COLO668 (cell line): ENCODE measurements at regions not wholly inside any gene's neighbourhood (a gene's known extent, or its start where the extent isn't known, plus 50 kb on each side); places are given as distances from the start of the nearest gene placed in this dataset.

ENCODE experiments used
- DNase-seq: peaks from one replicate; lab custom pipeline; 2025; ENCODE audit not compliant: unreplicated experiment; lab: John Stamatoyannopoulos, UW

- DNase-seq = no peak
These were observed 513.4 kb downstream of the TNS1 start for GRCh38 chr2:217489145-217489960.

GRCh38 chr2:217484046-217484445 lies 518.7 kb downstream of the TNS1 start:
- no peak for DNase-seq

- no peak for DNase-seq
These were observed 520.6 kb downstream of the TNS1 start for GRCh38 chr2:217482056-217482710.

- no peak for DNase-seq
These were observed 521.2 kb downstream of the TNS1 start for GRCh38 chr2:217481577-217481976.

- no peak for DNase-seq
These were observed 523.2 kb downstream of the TNS1 start for GRCh38 chr2:217479566-217479965.

- DNase-seq = no peak
These were observed 523.9 kb downstream of the TNS1 start for GRCh38 chr2:217478831-217479455.

GRCh38 chr2:217477583-217477982 lies 525.2 kb downstream of the TNS1 start:
- DNase-seq = no peak

- no peak for DNase-seq
These were observed 527.0 kb downstream of the TNS1 start for GRCh38 chr2:217475791-217476190.

GRCh38 chr2:217475101-217475500 lies 527.7 kb downstream of the TNS1 start:
- DNase-seq = no peak

- DNase-seq = no peak
These were observed 531.5 kb downstream of the TNS1 start for GRCh38 chr2:217471319-217471718.

GRCh38 chr2:217469203-217469810 lies 533.5 kb downstream of the TNS1 start:
- no peak for DNase-seq

- DNase-seq = no peak
These were observed 534.6 kb downstream of the TNS1 start for GRCh38 chr2:217468042-217468830.

GRCh38 chr2:217467331-217467730 lies 535.5 kb downstream of the TNS1 start:
- DNase-seq = no peak

GRCh38 chr2:217466805-217467204 lies 536.0 kb downstream of the TNS1 start:
- DNase-seq = no peak

GRCh38 chr2:217466104-217466503 lies 536.7 kb downstream of the TNS1 start:
- no peak for DNase-seq

GRCh38 chr2:217465100-217465499 lies 537.7 kb downstream of the TNS1 start:
- DNase-seq = no peak

GRCh38 chr2:217463402-217464075 lies 539.3 kb downstream of the TNS1 start:
- DNase-seq = no peak

- DNase-seq = no peak
These were observed 540.7 kb downstream of the TNS1 start for GRCh38 chr2:217462121-217462520.

- DNase-seq = no peak
These were observed 541.1 kb downstream of the TNS1 start for GRCh38 chr2:217461674-217462073.

- no peak for DNase-seq
These were observed 543.0 kb downstream of the TNS1 start for GRCh38 chr2:217459680-217460405.
